ENCODE measurements at regions not wholly inside any gene's neighbourhood (a gene's known extent, or its start where the extent isn't known, plus 50 kb on each side); places are given as distances from the start of the nearest gene placed in this dataset.

DNA sequence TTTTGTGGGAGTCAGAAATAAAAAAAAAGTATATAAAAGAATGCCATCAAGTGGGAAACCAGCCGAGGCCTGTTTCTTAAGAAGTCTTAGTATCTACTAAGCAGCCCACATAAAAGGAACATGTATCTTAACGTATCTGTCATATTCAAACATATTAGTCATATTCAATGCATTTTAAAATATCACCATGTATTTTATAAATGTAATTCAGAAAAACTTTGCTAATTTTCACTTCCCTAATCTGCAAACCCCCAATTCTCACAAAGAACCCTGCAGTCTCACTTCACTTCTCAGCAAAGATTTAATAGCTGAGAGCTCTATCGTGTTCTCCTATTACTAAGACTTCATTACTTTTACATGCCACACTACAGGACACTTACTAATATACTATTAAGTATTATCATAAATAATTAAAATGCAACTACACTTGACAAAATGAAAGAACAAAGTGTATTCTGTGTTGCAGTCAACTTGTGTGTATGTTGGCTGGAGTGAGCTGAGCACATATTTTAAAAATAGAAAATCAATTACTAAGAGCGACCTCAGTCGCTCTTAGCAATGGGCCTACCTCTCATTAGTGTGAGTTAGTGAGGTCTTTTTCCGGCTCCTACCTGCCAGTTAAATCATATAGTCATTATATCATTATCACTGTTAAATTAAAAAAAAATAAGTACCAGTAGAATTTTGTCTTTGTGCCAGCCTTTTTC, 484.3 kb downstream of the LMO4 start (continued):
- TF ChIP-seq, protein P1, sequence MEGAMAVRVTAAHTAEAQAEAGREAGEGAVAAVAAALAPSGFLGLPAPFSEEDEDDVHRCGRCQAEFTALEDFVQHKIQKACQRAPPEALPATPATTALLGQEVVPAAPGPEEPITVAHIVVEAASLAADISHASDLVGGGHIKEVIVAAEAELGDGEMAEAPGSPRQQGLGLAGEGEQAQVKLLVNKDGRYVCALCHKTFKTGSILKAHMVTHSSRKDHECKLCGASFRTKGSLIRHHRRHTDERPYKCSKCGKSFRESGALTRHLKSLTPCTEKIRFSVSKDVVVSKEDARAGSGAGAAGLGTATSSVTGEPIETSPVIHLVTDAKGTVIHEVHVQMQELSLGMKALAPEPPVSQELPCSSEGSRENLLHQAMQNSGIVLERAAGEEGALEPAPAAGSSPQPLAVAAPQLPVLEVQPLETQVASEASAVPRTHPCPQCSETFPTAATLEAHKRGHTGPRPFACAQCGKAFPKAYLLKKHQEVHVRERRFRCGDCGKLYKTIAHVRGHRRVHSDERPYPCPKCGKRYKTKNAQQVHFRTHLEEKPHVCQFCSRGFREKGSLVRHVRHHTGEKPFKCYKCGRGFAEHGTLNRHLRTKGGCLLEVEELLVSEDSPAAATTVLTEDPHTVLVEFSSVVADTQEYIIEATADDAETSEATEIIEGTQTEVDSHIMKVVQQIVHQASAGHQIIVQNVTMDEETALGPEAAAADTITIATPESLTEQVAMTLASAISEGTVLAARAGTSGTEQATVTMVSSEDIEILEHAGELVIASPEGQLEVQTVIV (IDR thresholded peaks at IDR 0.05; ENCODE audit: borderline replicate concordance, partially characterized antibody), result no peak
- TF ChIP-seq, protein P2, sequence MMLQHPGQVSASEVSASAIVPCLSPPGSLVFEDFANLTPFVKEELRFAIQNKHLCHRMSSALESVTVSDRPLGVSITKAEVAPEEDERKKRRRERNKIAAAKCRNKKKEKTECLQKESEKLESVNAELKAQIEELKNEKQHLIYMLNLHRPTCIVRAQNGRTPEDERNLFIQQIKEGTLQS (IDR thresholded peaks at IDR 0.05; ENCODE audit: borderline replicate concordance, extremely low read depth, low read depth, low read length), result no peak
- TF ChIP-seq EED (IDR thresholded peaks at IDR 0.05; ENCODE audit: low read depth) (no peak), BCL11A (IDR thresholded peaks at IDR 0.05; ENCODE audit: low read depth, low read length) (peak; percentile 8; the same call in 1 of the 2 replicates), PML (IDR thresholded peaks at IDR 0.05; ENCODE audit: low read length) (no peak), RAD21 (IDR thresholded peaks at IDR 0.05; ENCODE audit: insufficient read depth, low read depth, low read length) (no peak), CBX3 (IDR thresholded peaks at IDR 0.05; ENCODE audit: borderline replicate concordance, low read depth) (no peak), HDGF (IDR thresholded peaks at IDR 0.05) (no peak), GATAD2B (conservative IDR thresholded peaks at IDR 0.05; ENCODE audit: low read depth) (no peak), GABPA (IDR thresholded peaks at IDR 0.05; ENCODE audit: low read depth) (no peak), ASH2L (IDR thresholded peaks at IDR 0.05; ENCODE audit: borderline replicate concordance, low read depth) (no peak), NR2F1 (conservative IDR thresholded peaks at IDR 0.05) (no peak), ZNF217 (IDR thresholded peaks at IDR 0.05) (no peak), ZNF207 (IDR thresholded peaks at IDR 0.05; ENCODE audit: borderline replicate concordance) (no peak), SUZ12 (IDR thresholded peaks at IDR 0.05; ENCODE audit: unreplicated experiment) (no peak), RAD51 (IDR thresholded peaks at IDR 0.05) (no peak), SMC3 (IDR thresholded peaks at IDR 0.05; ENCODE audit: borderline replicate concordance, low read length) (no peak), JUNB (IDR thresholded peaks at IDR 0.05) (peak; percentile 71), ZNF274 (IDR thresholded peaks at IDR 0.05; ENCODE audit: insufficient read depth, insufficient read length) (no peak), IRF4 (IDR thresholded peaks at IDR 0.05; ENCODE audit: low read depth, low read length) (no peak), CBFB (IDR thresholded peaks at IDR 0.05; ENCODE audit: low read depth) (no peak)
- TF ChIP-seq, protein P3, sequence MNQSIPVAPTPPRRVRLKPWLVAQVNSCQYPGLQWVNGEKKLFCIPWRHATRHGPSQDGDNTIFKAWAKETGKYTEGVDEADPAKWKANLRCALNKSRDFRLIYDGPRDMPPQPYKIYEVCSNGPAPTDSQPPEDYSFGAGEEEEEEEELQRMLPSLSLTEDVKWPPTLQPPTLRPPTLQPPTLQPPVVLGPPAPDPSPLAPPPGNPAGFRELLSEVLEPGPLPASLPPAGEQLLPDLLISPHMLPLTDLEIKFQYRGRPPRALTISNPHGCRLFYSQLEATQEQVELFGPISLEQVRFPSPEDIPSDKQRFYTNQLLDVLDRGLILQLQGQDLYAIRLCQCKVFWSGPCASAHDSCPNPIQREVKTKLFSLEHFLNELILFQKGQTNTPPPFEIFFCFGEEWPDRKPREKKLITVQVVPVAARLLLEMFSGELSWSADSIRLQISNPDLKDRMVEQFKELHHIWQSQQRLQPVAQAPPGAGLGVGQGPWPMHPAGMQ (IDR thresholded peaks at IDR 0.05; ENCODE audit: borderline replicate concordance), result no peak
- TF ChIP-seq, protein P4, sequence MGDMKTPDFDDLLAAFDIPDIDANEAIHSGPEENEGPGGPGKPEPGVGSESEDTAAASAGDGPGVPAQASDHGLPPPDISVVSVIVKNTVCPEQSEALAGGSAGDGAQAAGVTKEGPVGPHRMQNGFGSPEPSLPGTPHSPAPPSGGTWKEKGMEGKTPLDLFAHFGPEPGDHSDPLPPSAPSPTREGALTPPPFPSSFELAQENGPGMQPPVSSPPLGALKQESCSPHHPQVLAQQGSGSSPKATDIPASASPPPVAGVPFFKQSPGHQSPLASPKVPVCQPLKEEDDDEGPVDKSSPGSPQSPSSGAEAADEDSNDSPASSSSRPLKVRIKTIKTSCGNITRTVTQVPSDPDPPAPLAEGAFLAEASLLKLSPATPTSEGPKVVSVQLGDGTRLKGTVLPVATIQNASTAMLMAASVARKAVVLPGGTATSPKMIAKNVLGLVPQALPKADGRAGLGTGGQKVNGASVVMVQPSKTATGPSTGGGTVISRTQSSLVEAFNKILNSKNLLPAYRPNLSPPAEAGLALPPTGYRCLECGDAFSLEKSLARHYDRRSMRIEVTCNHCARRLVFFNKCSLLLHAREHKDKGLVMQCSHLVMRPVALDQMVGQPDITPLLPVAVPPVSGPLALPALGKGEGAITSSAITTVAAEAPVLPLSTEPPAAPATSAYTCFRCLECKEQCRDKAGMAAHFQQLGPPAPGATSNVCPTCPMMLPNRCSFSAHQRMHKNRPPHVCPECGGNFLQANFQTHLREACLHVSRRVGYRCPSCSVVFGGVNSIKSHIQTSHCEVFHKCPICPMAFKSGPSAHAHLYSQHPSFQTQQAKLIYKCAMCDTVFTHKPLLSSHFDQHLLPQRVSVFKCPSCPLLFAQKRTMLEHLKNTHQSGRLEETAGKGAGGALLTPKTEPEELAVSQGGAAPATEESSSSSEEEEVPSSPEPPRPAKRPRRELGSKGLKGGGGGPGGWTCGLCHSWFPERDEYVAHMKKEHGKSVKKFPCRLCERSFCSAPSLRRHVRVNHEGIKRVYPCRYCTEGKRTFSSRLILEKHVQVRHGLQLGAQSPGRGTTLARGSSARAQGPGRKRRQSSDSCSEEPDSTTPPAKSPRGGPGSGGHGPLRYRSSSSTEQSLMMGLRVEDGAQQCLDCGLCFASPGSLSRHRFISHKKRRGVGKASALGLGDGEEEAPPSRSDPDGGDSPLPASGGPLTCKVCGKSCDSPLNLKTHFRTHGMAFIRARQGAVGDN (IDR thresholded peaks at IDR 0.05), result no peak
- TF ChIP-seq, protein P5, sequence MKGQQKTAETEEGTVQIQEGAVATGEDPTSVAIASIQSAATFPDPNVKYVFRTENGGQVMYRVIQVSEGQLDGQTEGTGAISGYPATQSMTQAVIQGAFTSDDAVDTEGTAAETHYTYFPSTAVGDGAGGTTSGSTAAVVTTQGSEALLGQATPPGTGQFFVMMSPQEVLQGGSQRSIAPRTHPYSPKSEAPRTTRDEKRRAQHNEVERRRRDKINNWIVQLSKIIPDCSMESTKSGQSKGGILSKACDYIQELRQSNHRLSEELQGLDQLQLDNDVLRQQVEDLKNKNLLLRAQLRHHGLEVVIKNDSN (IDR thresholded peaks at IDR 0.05; ENCODE audit: borderline replicate concordance, extremely low read length, insufficient read depth, low read depth, low read length), result no peak

All from GM12878 (cell line).